NCI-H748 (cell line): ENCODE measurements at regions not wholly inside any gene's neighbourhood (a gene's known extent, or its start where the extent isn't known, plus 50 kb on each side); places are given as distances from the start of the nearest gene placed in this dataset.

Experiments used
- DNase-seq: peaks from one replicate; lab custom pipeline; 2025; ENCODE audit not compliant: unreplicated experiment; lab: John Stamatoyannopoulos, UW

DNA sequence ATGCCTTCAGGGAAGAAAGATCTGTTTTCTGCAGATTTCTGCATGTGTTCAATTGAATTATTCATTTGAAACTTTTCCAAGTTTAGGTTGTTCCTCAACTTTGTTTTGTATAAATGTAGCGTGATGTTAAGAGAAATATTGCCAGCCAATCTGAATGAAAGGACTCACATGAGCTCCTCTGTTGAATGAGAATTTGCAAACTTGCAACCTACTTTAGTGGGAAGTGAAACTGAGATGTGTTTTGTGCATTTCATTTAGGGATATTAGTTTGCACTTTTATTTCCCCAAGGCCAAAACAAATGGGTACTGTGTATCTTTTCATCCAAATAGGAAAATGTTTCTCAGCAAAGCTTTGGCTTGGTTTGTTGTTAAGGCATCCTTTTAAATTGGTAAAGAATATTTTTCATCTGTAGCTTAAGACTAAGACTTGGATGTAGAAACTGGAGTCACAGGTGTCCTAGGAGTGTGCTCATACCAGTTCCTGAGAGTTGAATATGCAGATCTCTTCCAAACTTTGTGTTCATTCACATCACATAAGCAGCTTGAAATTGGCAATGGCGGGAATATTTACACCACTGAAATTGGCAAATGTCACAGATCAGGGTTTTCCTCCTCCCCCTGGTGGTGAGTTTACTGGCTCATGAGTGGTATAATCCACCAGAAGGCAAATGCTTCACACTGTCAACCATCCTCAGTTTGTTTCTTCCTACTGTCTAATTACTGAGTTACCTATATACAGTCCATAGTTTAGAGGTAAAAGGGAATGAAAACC, 193.6 kb upstream of the BANK1 start:
- no peak for DNase-seq

DNA sequence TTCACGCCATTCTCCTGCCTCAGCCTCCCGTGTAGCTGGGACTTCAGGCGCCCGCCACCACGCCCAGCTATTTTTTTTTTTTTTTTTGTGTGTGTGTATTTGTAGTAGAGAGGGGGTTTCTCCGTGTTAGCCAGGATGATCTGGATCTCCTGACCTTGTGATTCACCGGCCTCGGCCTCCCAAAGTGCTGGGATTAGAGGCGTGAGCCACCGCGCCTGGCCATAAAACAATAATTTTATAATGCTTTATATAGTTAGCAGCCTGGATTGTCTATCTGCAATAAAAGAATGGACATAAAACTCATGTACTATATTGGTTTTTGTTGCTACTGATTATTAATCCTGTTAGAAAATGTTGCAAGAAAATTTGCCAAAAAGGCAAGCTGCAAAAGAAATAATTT, 195.9 kb upstream of the BANK1 start:
- no peak for DNase-seq

DNA sequence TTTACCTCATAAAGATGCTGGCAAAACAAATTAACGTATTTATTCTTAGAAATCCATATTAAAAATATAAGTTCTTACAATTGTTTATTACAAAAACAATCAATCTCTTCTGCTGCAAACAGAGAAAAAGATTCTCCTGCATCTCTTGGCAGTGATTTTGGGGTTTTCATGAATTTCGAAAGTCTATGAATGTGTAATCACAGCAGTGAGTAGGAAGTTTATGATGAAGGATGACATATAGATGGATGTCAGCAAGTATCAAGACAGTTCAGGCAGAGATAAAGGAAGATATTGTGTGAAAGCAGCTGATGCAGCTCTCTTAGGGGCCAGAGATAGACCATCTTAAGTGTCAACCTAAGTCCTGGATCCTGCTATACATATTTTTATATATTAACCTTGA, 196.9 kb upstream of the BANK1 start:
- no peak for DNase-seq

DNA sequence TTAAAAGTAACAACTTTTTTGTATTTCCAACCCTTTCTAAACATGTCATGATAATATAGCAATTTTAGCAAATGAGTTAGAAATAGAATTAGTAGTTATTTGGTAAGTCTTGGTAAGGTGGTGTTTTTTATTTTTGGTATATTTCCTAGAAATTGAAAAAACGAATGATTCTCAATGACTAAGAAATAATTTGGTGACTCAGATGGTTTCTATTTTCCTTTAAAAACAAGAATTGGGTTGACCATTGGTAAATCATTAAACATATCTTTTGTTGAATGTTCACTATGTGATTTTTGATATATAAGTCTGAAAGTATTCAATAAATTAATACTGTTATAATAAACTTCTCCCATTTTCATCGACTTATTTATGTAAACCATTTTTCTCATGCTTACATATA, 206.2 kb upstream of the BANK1 start:
- no peak for DNase-seq

DNA sequence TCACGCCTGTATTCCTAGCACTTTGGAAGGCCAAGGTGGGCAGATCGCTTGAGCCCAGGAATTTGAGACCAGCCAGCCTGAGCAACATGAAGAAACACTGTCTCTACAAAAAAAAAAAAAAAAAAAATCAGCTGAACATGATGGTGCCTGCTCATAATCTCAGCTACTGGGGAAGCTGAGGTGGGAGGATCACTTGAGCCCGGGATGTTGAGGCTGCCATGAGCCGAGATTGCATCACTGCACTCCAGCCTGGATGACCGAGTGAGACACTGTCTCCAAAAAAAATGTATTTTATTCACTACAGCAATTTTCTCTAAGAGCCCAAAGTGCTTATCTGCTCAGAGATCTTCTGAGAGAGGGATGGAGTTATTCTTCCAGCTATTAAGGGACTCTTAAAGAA, 215.8 kb upstream of the PPP3CA start:
- no peak for DNase-seq

DNA sequence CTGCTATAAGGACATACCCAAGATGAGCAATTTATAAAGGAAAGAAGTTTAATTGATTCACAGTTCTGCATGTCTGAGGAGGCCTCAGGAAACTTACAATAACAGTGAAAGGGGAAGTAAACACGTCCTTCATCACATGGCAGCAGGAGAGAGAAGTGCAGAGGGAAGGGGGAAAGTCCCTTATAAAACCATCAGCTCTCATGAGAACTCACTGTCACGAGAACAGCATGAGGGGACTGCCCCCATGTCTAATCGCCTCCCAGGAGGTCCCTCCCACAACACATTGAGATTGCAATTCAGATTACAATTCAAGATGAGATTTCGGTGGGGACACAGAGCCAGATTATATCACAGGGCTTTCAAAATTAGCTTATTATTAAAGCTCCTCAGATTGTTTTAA, 209.5 kb upstream of the PPP3CA start:
- no peak for DNase-seq

DNA sequence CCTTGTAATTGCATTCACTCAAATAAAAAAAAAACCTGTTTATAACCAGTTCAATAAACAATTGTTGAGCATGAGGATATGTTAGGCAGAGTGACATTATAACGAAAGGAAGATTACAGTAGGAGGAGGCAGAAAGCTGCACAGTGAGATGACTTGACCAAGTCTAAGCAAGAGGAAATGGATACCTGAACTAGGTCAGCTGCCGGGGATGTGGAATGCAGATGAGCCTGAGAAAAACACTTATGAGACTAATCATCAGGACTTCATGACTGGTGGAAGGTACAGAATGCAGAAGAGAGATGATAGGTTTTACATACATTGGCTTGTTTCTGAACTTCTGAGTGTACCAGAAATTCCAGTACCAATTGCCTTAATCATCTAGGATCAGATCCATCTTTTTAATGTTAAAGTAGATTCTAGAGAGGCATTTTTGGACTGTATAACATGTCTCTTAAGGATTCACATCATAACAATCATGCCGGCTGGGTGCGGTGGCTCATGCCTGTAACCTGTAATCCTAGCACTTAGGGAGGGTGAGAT, 208.1 kb upstream of the PPP3CA start:
- DNase-seq, result no peak

DNA sequence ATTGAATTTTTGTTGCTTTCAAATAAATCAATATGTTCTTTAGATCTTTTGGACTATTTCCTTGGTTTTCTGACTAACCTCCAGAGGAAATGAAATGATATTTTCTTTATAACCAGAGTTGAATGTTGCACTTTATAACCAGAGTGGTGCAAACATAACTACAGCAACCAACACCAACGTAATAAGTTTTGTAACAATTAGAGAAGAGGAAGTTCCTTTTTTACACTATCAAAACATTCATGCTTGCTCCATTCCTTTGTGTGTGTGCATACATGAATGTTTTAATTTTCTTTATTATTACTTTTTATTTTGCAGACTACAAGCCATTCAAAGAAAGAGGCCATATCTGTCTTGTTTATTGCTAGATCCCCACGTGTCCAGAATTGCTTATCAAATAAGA, 193.0 kb upstream of the PPP3CA start:
- DNase-seq, result no peak

DNA sequence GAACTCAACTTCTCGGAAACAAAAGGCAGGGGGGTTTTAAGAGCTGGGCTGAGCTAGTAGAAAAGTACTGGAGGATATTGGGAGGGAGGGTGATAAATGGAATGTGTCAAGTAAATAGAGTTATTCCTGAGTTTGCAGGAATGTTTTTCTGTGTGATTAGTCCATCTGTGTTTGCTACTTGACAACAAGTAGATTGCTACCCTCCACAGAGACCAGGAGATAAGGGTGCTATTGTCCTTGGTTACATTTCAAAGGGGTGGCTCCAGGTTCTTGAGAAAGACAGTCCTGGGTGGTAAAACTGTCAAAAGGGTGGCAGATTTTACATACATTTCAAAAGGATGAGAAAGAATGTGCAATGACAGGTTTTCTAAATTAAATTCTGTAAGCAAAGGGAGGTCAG, 181.2 kb upstream of the PPP3CA start:
- no peak for DNase-seq

DNA sequence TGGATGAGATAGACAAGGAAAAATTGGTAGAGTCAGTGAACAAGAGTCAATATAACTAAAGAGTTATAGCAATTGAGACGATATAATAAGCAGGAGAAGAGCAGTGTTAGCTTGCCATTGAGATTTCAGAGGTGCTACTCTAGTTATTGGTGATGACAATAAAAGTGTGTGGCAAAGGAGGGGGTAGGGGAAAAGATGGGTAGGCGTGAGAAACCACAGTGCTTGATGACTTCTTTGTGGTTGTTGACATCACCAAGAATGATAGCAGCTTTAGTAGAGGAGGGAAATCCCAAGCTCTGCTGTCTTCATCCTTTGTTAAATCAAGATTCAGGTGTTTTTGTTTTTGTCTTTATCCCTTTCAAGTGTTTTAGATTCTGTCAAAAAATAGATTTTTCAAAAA, 179.9 kb upstream of the PPP3CA start:
- no peak for DNase-seq

DNA sequence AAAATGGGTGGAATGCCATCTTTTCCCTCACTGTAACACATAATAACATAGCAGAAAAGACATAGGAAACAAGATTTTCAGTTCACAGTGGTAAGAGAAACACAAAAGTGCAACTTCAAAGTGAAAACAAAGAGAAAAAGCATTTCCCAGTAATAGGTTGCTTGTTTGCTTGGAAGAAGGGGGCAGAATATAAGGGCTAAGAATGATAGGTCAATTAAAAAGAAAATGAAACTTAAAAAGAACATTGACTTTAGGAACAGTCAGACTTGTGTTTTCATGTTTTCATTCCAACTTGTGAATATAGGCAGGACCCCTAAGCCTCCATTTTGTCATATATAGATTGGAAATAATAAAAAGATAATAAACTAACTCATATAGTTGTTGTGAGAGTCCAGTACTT, 168.2 kb upstream of the PPP3CA start:
- no peak for DNase-seq

DNA sequence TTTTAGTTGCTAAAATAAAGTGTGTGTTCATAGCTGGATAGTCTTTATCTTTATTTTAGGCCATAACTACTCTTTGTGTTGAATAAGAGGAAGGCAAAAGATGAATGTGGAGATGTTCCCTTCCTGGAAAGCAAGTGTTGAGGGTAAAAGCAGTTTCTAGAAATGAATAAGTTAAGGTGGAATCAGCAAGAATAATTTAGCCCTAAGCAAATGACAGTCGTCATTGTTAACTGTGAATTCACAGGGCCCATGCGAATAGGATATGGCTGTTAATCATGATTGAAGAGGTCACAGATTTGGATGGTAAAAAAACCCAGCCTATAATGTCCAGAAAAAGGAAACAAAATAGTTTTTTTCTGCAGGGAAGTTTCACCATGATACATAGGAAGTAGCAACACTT, 167.8 kb upstream of the PPP3CA start:
- DNase-seq, result no peak

DNA sequence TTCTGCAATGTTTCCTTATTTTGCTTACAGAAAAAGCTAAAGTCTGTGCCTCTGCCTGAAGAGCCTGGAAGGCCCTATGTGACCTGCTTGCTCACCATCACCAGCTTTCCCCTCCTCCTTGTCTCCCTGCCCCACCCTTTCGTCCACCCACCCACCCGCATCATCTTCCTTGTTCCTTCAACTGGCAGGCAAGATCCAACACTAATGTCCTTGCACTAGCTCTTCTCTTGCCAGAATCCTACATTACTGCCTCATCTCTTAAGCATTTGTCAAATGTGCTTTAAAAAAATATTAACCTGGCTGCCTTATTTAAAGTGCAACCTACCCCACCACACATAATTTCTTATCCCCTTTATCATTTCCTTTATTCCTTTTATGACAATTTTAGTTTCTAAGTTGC, 165.1 kb upstream of the PPP3CA start:
- no peak for DNase-seq

DNA sequence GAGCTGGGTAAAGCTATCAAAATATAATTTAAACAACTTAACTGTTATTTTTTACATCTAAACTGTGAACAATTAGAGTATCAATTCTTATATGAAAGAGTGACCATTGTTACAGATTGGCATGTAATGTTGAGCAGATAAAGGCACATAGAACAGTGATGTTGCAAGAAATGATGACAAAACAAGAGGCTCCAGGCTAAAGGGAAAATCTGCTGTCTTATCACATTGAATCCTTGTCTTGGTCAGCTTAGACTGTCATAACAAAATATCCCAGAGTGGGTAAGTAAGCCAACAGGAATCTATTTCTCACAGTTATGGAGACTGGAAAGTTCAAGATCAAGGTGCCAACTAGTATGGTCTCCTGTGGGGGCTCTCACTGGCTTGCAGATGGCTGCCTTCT, 154.1 kb upstream of the PPP3CA start:
- DNase-seq, result no peak

DNA sequence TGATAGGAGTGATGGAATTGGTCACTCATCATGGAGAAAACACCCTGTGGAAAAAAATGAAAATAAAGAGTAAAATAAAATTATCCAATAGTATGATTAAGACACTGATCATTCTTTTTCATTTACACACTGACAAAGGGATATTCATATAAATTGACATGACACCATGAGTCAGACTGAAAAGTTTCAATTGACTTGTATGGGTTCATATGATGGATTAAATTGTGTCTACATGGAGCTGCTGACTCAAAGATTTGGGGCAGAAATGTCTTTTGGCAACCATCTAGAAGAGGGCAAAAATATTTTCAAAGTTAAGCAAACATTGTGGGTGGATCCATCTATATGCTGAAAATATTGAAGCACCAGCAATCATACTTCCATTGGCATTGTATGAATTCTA, 153.4 kb upstream of the PPP3CA start:
- DNase-seq, result no peak

DNA sequence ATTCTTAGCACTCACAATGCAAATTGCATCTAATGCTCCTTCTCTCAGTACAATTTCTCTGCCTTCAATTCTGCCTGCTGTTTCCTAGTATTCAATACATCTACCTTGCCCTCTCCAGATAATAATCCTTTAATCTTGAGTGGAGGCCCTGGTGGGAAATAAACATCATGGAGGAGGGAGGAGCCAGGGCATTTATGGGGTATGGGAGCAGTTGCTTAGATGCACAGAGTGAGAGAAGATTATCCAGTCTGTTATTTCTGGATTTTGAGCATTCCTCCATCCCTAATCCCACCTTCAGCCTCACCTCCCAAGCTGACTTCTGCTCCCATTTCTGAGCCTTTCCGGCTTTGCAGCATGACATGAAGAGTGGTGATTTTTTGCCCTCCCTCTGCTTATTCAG, 127.9 kb upstream of the PPP3CA start:
- DNase-seq, result peak; percentile 68

DNA sequence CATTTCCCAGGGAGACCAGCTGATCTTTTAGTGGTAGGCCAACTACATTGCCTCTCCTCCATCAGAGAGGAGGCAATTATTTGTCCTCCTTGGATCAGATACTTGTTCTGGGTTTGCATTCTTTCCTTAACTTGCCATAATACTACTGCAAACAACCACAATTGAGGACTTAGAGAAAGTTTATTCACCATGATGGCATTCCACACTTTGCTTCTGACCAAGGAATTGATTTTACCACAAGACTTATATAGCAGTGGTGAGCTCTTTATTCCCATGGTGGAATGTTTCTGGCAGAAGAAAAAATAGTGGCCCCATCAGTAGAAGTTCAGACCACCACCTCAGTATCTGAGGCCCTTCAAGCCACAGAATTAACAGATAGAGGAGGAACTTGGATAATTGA, 123.9 kb upstream of the PPP3CA start:
- no peak for DNase-seq

DNA sequence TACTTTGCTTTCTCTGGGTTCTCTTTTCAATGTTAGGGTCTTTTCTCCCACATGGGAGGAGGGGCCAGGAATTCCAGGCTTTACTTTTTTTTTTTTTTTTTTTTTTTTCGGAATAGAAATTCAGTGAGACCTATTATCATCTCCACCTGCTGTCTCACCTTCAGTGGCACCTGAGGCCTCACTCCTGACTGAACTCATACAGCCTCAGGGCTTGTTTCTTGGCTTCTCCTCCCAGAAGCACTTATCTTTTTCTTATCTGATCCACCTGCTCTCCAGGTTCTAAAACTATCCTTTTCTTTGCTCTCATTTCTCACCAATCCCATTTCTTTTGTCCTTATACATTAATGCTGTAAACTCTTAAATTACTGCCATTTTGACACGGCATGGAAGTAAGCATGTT, 117.3 kb upstream of the PPP3CA start:
- DNase-seq, result no peak

DNA sequence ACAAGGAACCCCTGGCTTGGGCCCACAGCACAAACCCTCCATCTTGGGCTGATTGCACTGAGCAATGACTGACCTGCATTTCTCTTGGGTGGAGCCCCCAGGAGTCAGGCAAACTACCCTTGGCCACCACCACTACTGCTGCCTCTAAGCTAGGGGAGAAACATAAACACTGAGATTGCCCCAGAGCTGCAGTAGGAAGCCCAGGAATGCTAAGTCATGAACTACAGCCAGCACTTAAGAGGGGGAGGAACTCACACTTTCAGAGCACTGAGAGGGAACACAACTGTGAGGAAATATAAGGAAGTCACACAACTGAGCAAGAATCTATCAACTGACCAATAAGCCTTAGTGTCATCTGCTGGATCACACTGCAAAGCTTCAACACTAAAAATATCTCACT, 111.6 kb upstream of the PPP3CA start:
- DNase-seq, result no peak

DNA sequence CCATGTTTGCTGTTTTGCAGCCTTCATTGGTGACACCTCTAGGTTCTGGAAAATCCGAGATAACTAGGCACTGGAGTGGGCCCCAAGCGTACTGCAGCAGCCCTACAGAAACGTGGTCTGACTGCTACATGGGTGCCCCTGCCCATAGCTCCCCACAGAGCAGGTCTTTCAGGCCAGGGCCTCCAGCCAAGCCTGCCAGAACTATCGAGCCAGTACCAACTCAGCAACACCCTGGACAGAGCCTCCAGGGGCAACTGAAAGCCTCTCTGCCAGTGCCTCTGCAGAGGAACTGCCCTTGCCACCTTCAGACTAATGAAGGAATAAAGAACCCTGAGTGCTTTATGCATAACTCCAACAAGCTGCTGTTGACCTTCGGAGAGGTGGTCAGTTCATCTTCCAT, 111.1 kb upstream of the PPP3CA start:
- no peak for DNase-seq

DNA sequence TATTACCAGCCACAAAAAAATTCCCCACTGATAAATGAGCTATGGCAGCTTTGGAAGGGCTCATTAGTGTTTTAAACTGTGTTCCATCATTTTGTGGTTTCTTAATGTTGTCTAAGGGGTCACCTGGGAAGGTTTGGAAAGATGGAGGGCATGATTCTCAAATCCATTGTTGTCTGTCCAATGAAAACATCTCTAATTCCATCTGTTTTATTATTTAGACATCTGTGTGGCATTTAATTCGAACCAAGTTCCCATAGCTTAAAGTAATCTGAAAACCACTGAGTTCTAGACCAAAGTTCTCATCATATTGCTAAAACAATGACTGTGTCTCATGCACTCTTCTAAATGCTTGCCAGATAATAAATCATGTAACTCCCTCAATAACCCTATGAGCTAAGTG, 103.8 kb upstream of the PPP3CA start:
- no peak for DNase-seq

DNA sequence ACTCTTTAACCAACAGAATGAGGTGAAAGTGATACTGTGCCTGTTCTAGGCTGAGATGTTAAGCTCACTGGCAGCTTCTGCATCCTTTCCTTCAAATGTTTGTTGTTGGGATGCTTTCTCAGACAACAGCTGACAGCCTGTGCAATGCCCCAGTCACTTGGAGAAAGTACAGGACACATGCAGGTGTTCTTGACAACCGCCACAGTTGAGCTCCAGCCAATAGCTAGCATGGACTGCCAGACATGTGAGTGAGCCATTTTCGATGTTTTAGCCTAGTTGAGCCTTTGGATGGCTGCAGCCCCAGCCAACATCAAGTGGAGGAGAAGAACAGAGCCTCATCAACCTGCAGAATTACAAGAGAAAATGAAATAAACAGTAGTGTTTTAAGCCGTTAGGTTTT, 94.1 kb upstream of the PPP3CA start:
- no peak for DNase-seq

DNA sequence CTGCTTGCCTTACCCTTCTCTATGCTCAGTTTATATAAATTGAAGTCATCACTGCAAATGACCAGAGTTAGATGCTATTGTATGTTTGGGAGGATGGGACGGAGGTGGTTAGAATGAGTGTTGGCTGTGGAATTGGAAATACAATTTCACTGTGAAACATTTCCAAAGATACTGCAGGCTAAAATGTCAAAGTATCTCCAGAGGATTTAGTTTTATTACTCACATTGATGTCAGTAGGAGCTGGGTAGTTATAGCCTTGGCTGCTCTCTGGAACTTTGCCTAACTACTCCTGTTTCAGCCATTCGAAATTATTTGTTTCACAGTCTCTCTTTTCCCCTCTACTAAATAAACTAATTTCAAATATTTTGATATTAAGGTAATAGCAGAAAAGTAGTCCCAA, 92.6 kb upstream of the PPP3CA start:
- no peak for DNase-seq
